ENCODE measurements at regions not wholly inside any gene's neighbourhood (a gene's known extent, or its start where the extent isn't known, plus 50 kb on each side); places are given as distances from the start of the nearest gene placed in this dataset.

GRCh38 chr3:181844211-181844610, 132.5 kb downstream of the SOX2 start:
- TF ChIP-seq, protein P1, sequence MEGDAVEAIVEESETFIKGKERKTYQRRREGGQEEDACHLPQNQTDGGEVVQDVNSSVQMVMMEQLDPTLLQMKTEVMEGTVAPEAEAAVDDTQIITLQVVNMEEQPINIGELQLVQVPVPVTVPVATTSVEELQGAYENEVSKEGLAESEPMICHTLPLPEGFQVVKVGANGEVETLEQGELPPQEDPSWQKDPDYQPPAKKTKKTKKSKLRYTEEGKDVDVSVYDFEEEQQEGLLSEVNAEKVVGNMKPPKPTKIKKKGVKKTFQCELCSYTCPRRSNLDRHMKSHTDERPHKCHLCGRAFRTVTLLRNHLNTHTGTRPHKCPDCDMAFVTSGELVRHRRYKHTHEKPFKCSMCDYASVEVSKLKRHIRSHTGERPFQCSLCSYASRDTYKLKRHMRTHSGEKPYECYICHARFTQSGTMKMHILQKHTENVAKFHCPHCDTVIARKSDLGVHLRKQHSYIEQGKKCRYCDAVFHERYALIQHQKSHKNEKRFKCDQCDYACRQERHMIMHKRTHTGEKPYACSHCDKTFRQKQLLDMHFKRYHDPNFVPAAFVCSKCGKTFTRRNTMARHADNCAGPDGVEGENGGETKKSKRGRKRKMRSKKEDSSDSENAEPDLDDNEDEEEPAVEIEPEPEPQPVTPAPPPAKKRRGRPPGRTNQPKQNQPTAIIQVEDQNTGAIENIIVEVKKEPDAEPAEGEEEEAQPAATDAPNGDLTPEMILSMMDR (IDR thresholded peaks at IDR 0.05): no peak
- TF ChIP-seq POLR2A (IDR thresholded peaks at IDR 0.05): no peak

All from testis (tissue), 2 donors.